GM12865 (cell line): ENCODE measurements at regions not wholly inside any gene's neighbourhood (a gene's known extent, or its start where the extent isn't known, plus 50 kb on each side); places are given as distances from the start of the nearest gene placed in this dataset.

ENCODE experiments used
- DNase-seq: peaks from one replicate; pipeline ENCODE4 v3.0.0; 2010; ENCODE audit warnings: low read depth
- H3K4me3 ChIP-seq: 2 replicates; pipeline ENCODE4 v1.5.1; 2011; ENCODE audit warnings: mild to moderate bottlenecking, low read depth, low read length, control low read depth
- CTCF ChIP-seq: IDR thresholded peaks from 2 replicates; pipeline ENCODE4 v1.5.1; 2011; ENCODE audit warnings: low read length, control low read depth, low read depth, inconsistent platforms; ENCODE audit not compliant: insufficient read depth; ENCODE audit errors: missing control alignments

- no peak for DNase-seq
- TF ChIP-seq CTCF = no peak
- no peak overlapping the region for H3K4me3 ChIP-seq
Observed at GRCh38 chr12:104846056-104846767, 111.9 kb downstream of the SLC41A2 start.

- no peak overlapping the region for H3K4me3 ChIP-seq
- no peak for TF ChIP-seq CTCF
- no peak for DNase-seq
Observed at GRCh38 chr12:104844123-104844522, 114.0 kb downstream of the SLC41A2 start.

GRCh38 chr12:104840262-104840661, 117.8 kb downstream of the SLC41A2 start:
- no peak overlapping the region for H3K4me3 ChIP-seq
- no peak for DNase-seq
- TF ChIP-seq CTCF = no peak

- DNase-seq = no peak
- no peak for TF ChIP-seq CTCF
- no peak overlapping the region for H3K4me3 ChIP-seq
Observed at GRCh38 chr12:104835317-104835716, 122.8 kb downstream of the SLC41A2 start.

- TF ChIP-seq CTCF = no peak
Observed at GRCh38 chr12:104834607-104835006, 123.5 kb downstream of the SLC41A2 start.

GRCh38 chr12:104833756-104834155, 124.3 kb downstream of the SLC41A2 start:
- DNase-seq = no peak

More at GRCh38 chr12:104834607-104835006, 123.5 kb downstream of the SLC41A2 start:
- no peak for DNase-seq
- no peak overlapping the region for H3K4me3 ChIP-seq

More at GRCh38 chr12:104833756-104834155, 124.3 kb downstream of the SLC41A2 start:
- H3K4me3 ChIP-seq = no peak overlapping the region
- TF ChIP-seq CTCF = no peak
